ENCODE measurements at regions not wholly inside any gene's neighbourhood (a gene's known extent, or its start where the extent isn't known, plus 50 kb on each side); places are given as distances from the start of the nearest gene placed in this dataset.
A peak's percentile ranks its signal among the peaks of the same experiment; 100 is the strongest.

DNA sequence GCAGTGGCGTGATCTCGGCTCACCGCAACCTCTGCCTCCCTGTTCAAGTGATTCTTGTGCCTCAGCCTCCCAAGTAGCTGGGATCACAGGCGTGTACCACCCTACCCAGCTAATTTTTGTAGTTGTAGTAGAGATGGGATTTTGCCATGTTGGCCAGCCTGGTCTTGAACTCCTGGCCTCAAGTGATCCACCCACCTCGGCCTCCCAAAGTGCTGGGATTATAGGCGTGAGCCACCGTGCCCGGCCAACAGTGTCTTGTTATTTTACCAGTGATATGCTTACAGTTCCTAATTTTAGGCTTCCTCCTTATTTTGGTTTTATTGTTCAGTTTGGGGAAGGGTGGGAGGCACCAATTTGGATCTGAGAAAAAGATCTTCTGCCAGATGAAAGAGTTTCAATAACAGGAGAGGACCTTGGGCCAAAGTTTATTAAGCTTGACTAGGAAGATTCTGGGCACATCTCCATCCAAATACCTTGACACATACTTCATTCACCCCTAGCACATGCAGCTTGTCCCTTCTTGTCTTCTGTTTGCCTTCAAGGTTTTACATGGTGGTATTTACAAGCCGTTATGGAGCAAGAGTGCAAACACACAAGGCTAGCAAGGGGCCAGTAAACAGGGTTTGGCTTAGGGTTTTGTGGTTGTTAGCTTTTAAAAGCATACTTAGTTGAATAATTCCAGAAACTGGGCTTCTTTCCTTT, 168.1 kb upstream of the DMRT1 start:
- Histone ChIP-seq H3K36me3 (ENCODE audit: low read depth, low read length) (no peaks in the 10 kb centered on the region; the same call in 1 of the 2 replicates), H3K4me2 (ENCODE audit: low read length) (no peak overlapping the region), H4K20me1 (ENCODE audit: low read length) (no peaks in the 10 kb centered on the region), H3K4me3 (ENCODE audit: low read length) (no peak overlapping the region), H3K9ac (ENCODE audit: low read length) (no peak overlapping the region), H3K9me3 (ENCODE audit: low read length) (no peaks in the 10 kb centered on the region; the same call in 1 of the 2 replicates), H2AFZ (ENCODE audit: low read length) (no peak overlapping the region), H3F3A (ENCODE audit: low read length, unreplicated experiment) (no peaks in the 10 kb centered on the region), H3K9me2 (replicated peaks; ENCODE audit: low read length) (no peaks in the 10 kb centered on the region), H3K4me1 (ENCODE audit: insufficient read depth, low read length) (peaks cover 29% of the 10 kb centered on the region), H3K27me3 (ENCODE audit: low read length) (no peaks in the 10 kb centered on the region), H3K27ac (ENCODE audit: low read length) (no peak overlapping the region; the same call in 1 of the 2 replicates), H3K79me2 (ENCODE audit: low read length) (no peaks in the 10 kb centered on the region)
- TF ChIP-seq EZH2phosphoT487 (IDR thresholded peaks at IDR 0.05; ENCODE audit: borderline replicate concordance, low read length) = no peak
- TF ChIP-seq, protein P1, sequence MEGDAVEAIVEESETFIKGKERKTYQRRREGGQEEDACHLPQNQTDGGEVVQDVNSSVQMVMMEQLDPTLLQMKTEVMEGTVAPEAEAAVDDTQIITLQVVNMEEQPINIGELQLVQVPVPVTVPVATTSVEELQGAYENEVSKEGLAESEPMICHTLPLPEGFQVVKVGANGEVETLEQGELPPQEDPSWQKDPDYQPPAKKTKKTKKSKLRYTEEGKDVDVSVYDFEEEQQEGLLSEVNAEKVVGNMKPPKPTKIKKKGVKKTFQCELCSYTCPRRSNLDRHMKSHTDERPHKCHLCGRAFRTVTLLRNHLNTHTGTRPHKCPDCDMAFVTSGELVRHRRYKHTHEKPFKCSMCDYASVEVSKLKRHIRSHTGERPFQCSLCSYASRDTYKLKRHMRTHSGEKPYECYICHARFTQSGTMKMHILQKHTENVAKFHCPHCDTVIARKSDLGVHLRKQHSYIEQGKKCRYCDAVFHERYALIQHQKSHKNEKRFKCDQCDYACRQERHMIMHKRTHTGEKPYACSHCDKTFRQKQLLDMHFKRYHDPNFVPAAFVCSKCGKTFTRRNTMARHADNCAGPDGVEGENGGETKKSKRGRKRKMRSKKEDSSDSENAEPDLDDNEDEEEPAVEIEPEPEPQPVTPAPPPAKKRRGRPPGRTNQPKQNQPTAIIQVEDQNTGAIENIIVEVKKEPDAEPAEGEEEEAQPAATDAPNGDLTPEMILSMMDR (conservative IDR thresholded peaks at IDR 0.05; ENCODE audit: low read depth, low read length) = no peak
- TF ChIP-seq EZH2 (IDR thresholded peaks at IDR 0.05; ENCODE audit: low read length, unreplicated experiment) = no peak
- ATAC-seq (peak; percentile 86), DNase-seq (peak; percentile 48)
- ChIA-PET POLR2A (ENCODE audit: unreplicated experiment) (no interaction called here), CTCF (interaction anchor here (0.6 kb wide), 1 partner anchor 133 kb away, joined by 3 read pairs; no protein-coding TSS in a partner anchor)
- BruUV-seq (replicated peaks) = no TSS peak
- intact Hi-C loops (cut with micrococcal nuclease) = no loop called here

DNA sequence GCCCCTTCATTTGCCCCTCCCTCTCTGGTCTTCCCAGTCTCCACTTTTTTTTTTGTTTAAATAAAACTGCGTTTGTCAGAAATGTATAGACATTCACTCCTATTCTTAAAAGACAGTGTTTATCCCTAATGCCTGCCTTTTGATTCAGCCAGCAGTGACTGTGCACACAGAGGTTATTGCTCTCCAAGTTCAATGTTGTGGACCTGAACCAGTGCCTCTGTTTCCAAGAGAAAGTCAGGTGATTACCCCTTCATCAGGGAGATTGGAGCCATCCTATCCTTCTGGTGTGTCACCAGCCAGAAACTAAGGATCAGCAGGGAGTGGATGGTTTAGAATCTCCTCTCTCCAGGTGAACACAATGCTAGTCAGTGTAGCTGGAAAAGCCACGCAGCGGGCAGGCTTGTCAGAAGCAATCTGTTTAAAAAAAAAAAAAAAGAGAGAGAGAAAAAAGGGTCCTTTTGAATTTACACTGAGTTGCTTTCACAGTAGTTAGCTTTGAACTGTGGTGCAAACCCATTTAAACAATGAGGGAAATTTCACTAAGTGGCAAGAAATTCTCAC, 167.5 kb upstream of the DMRT1 start:
- Histone ChIP-seq H3K9me2 (replicated peaks; ENCODE audit: low read length) (no peaks in the 10 kb centered on the region), H3K36me3 (ENCODE audit: low read depth, low read length) (no peaks in the 10 kb centered on the region; the same call in 1 of the 2 replicates), H2AFZ (ENCODE audit: low read length) (no peak overlapping the region), H3K9me3 (ENCODE audit: low read length) (no peaks in the 10 kb centered on the region; the same call in 1 of the 2 replicates), H3K4me1 (ENCODE audit: insufficient read depth, low read length) (peaks cover 29% of the 10 kb centered on the region), H3K4me3 (ENCODE audit: low read length) (no peak overlapping the region), H3K27ac (ENCODE audit: low read length) (peak overlapping the region; percentile 26; the same call in 1 of the 2 replicates), H4K20me1 (ENCODE audit: low read length) (no peaks in the 10 kb centered on the region), H3K27me3 (ENCODE audit: low read length) (no peaks in the 10 kb centered on the region), H3K4me2 (ENCODE audit: low read length) (no peak overlapping the region), H3K9ac (ENCODE audit: low read length) (no peak overlapping the region), H3K79me2 (ENCODE audit: low read length) (no peaks in the 10 kb centered on the region), H3F3A (ENCODE audit: low read length, unreplicated experiment) (no peaks in the 10 kb centered on the region)
- TF ChIP-seq EZH2 (IDR thresholded peaks at IDR 0.05; ENCODE audit: low read length, unreplicated experiment) (no peak), EZH2phosphoT487 (IDR thresholded peaks at IDR 0.05; ENCODE audit: borderline replicate concordance, low read length) (no peak)
- TF ChIP-seq, protein P1 (conservative IDR thresholded peaks at IDR 0.05; ENCODE audit: low read depth, low read length) = no peak
- BruUV-seq (replicated peaks) = no TSS peak
- DNase-seq (no peak), ATAC-seq (no peak)
- ChIA-PET POLR2A (ENCODE audit: unreplicated experiment) (no interaction called here), CTCF (interaction anchor here (0.6 kb wide), 1 partner anchor 132 kb away, joined by 3 read pairs; no protein-coding TSS in a partner anchor)
- intact Hi-C loops (cut with micrococcal nuclease) = no loop called here
